GM06990 (cell line): ENCODE measurements at regions not wholly inside any gene's neighbourhood (a gene's known extent, or its start where the extent isn't known, plus 50 kb on each side); places are given as distances from the start of the nearest gene placed in this dataset.
"Not testable (repeated sequence)": the region's sequence is repeated elsewhere in the genome, so short reads cannot be mapped to it uniquely, and the experiment has no call there.

ENCODE experiments used
- DNase-seq: peaks from one replicate; pipeline ENCODE4 v3.0.0-alpha.2; 2011; ENCODE audit not compliant: insufficient read length; ENCODE audit errors: extremely low read depth
- H3K27me3 ChIP-seq: replicated peaks from 2 replicates; pipeline ENCODE4 v1.6.0; 2011; ENCODE audit warnings: low read length; ENCODE audit not compliant: control insufficient read depth, insufficient read depth
- H3K36me3 ChIP-seq: 2 replicates; pipeline ENCODE4 v1.5.1; 2011; ENCODE audit warnings: low read length; ENCODE audit not compliant: control insufficient read depth, insufficient read depth
- H3K4me3 ChIP-seq: replicated peaks from 2 replicates; pipeline ENCODE4 v1.5.1; 2011; ENCODE audit warnings: low read depth, mild to moderate bottlenecking, control low read depth, low read length
- CTCF ChIP-seq: IDR thresholded peaks from 2 replicates; pipeline ENCODE4 v1.5.1; 2011; ENCODE audit warnings: low read length, control low read depth, mild to moderate bottlenecking, inconsistent platforms; ENCODE audit not compliant: insufficient read depth, poor library complexity, severe bottlenecking

GRCh38 chr10:120039826-120040225 is 147.3 kb downstream of the SEC23IP start:
- H3K36me3 ChIP-seq: no peaks in the 10 kb centered on the region
- no peak for DNase-seq
- H3K27me3 ChIP-seq: no peaks in the 10 kb centered on the region; the same call in none of the 2 replicates
- H3K4me3 ChIP-seq: no peak overlapping the region
- no peak for TF ChIP-seq CTCF

GRCh38 chr10:120041807-120042559 is 149.5 kb downstream of the SEC23IP start:
- no peak for DNase-seq
- no peak overlapping the region for H3K4me3 ChIP-seq
- TF ChIP-seq CTCF: no peak
- no peaks in the 10 kb centered on the region for H3K36me3 ChIP-seq
- H3K27me3 ChIP-seq: no peaks in the 10 kb centered on the region; the same call in none of the 2 replicates

GRCh38 chr10:120042705-120043104 is 150.2 kb downstream of the SEC23IP start:
- TF ChIP-seq CTCF: no peak
- Histone ChIP-seq H3K27me3 (no peaks in the 10 kb centered on the region; the same call in none of the 2 replicates), H3K36me3 (no peaks in the 10 kb centered on the region), H3K4me3 (no peak overlapping the region)
- no peak for DNase-seq

GRCh38 chr10:120047373-120047772 is 154.8 kb downstream of the SEC23IP start:
- not testable (repeated sequence) for H3K27me3 ChIP-seq, DNase-seq, H3K4me3 ChIP-seq, H3K36me3 ChIP-seq

GRCh38 chr10:120047926-120048325 is 155.4 kb downstream of the SEC23IP start:
- no peak for TF ChIP-seq CTCF
- H3K27me3 ChIP-seq: no peaks in the 10 kb centered on the region

GRCh38 chr10:120048391-120048790 is 155.9 kb downstream of the SEC23IP start:
- DNase-seq: no peak
- Histone ChIP-seq H3K36me3 (no peaks in the 10 kb centered on the region), H3K27me3 (no peaks in the 10 kb centered on the region; the same call in 1 of the 2 replicates), H3K4me3 (no peak overlapping the region)
- no peak for TF ChIP-seq CTCF

More at GRCh38 chr10:120047926-120048325, 155.4 kb downstream of the SEC23IP start:
- H3K36me3 ChIP-seq: no peaks in the 10 kb centered on the region
- DNase-seq: no peak
- no peak overlapping the region for H3K4me3 ChIP-seq
